OCI-LY7 (cell line): ENCODE measurements at regions not wholly inside any gene's neighbourhood (a gene's known extent, or its start where the extent isn't known, plus 50 kb on each side); places are given as distances from the start of the nearest gene placed in this dataset.

Source experiments
- EZH2phosphoT487 ChIP-seq: fragments of 200-600 bp; sonication (generic); IDR thresholded peaks from 2 replicates; pipeline ENCODE4 v1.6.1; 2018; ENCODE audit warnings: low read depth, borderline replicate concordance, mild to moderate bottlenecking, mixed run types, antibody characterized with exemption, low read length, moderate library complexity, mixed read lengths
- TF ChIP-seq, protein P1 (sequence below): fragments of 200-600 bp; sonication (generic); conservative IDR thresholded peaks from 2 replicates; pipeline ENCODE4 v1.5.1; 2014; ENCODE audit warnings: mild to moderate bottlenecking, antibody characterized with exemption, low read length, moderate library complexity, mixed read lengths

DNA sequence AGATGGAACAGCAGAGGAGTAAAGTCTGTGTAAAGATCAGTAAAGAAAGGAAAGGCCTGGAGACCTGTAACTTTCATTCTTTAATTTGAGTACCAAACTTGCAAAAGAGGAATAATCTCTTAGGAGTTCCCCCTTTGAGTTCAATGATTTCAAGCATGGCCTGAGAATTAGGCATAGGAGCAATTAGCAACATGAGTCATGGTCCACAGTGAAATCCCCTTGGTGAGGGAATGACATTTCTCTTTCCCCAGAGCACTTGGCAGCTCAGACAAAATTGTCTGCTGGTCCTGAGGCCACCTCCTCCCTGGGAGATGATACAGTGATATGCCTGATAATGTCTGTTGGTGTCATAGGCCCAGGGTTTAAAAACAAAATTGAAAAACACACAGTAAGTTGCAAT, 81.4 kb upstream of the CRBN start:
- TF ChIP-seq, protein P1, sequence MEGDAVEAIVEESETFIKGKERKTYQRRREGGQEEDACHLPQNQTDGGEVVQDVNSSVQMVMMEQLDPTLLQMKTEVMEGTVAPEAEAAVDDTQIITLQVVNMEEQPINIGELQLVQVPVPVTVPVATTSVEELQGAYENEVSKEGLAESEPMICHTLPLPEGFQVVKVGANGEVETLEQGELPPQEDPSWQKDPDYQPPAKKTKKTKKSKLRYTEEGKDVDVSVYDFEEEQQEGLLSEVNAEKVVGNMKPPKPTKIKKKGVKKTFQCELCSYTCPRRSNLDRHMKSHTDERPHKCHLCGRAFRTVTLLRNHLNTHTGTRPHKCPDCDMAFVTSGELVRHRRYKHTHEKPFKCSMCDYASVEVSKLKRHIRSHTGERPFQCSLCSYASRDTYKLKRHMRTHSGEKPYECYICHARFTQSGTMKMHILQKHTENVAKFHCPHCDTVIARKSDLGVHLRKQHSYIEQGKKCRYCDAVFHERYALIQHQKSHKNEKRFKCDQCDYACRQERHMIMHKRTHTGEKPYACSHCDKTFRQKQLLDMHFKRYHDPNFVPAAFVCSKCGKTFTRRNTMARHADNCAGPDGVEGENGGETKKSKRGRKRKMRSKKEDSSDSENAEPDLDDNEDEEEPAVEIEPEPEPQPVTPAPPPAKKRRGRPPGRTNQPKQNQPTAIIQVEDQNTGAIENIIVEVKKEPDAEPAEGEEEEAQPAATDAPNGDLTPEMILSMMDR: no peak
- TF ChIP-seq EZH2phosphoT487: no peak
